ENCODE measurements at regions not wholly inside any gene's neighbourhood (a gene's known extent, or its start where the extent isn't known, plus 50 kb on each side); places are given as distances from the start of the nearest gene placed in this dataset.

DNA sequence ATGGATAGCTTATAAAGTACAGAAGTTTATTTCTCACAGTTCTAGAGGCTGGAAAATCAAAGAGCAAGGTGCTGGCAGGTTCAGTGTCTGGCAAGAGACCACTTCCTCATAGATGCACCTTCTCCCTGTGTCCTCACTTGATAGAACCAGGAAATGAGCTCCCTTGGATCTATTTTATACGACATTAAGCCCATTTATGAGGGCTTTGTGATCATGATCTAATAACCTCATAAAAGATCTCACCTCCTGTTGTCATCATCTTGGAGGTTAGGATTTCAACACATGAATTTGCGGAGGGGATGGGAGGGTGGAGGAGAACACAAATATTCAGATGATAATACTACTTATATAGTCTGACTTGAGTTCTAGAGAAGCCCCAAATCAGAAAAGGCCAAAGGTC is 222.1 kb upstream of the SNX7 start:
- TF ChIP-seq CTCF (IDR thresholded peaks at IDR 0.05) (no peak), EP300 (IDR thresholded peaks at IDR 0.05) (no peak), POLR2AphosphoS5 (IDR thresholded peaks at IDR 0.05) (no peak), POLR2A (IDR thresholded peaks at IDR 0.05) (no peak)
